Right lobe of liver (tissue), 6 donors: ENCODE measurements at regions not wholly inside any gene's neighbourhood (a gene's known extent, or its start where the extent isn't known, plus 50 kb on each side); places are given as distances from the start of the nearest gene placed in this dataset.

ENCODE experiments used
- ATAC-seq, 4 donors: fragments of 200-7000 bp; cut with Tn5 transposase; one replicate each; pipeline ENCODE4 v1.9.1; 2020; ENCODE audit warnings: mild to moderate bottlenecking in 4 of 4, moderate library complexity in 4 of 4
- DNase-seq, 3 donors: peaks; one replicate each; pipeline ENCODE4 v3.0.0-alpha.2; 2020
- H3K27ac ChIP-seq, 3 donors: fragments of 200-600 bp; one replicate each; pipeline ENCODE4 v1.8.0; 2022
- H3K27me3 ChIP-seq, 2 donors: fragments of 200-600 bp; one replicate each; pipeline ENCODE4 v1.8.0; 2022
- H3K36me3 ChIP-seq, 4 donors: fragments of 200-600 bp; sonication (generic) in 1 of 4; one replicate each; pipeline versions ENCODE4 v1.5.1 to v1.8.0; 2017 to 2022; ENCODE audit warnings: control low read depth in 1 of 4
- H3K4me1 ChIP-seq, 4 donors: fragments of 200-600 bp; sonication (generic) in 1 of 4; one replicate each; pipeline versions ENCODE4 v1.5.1 to v1.8.0; 2017 to 2022; ENCODE audit warnings: control low read depth in 1 of 4
- H3K4me3 ChIP-seq, 3 donors: fragments of 200-600 bp; one replicate each; pipeline ENCODE4 v1.8.0; 2022
- H3K9me3 ChIP-seq, 4 donors: fragments of 200-600 bp; sonication (generic) in 1 of 4; one replicate each; pipeline versions ENCODE4 v1.5.1 to v1.8.0; 2017 to 2022; ENCODE audit warnings: control low read depth in 1 of 4
- CTCF ChIP-seq, 4 donors: fragments of 200-600 bp in 3 of 4; fragments of 450-650 bp in 1 of 4; IDR thresholded peaks; one replicate each; pipeline versions ENCODE4 v1.5.1 to v1.8.0; 2016 to 2022; ENCODE audit warnings: antibody characterized with exemption in 4 of 4, mild to moderate bottlenecking in 2 of 4
- POLR2A ChIP-seq: fragments of 450-650 bp; IDR thresholded peaks from one replicate; pipeline ENCODE4 v1.6.1; 2017; ENCODE audit warnings: antibody characterized with exemption, mild to moderate bottlenecking
- WGBS: methylation state at CpG from one replicate; pipeline ENCODE4 v1.1.6; 2018; ENCODE audit warnings: low coverage, low lambda C conversion rate; ENCODE audit not compliant: insufficient coverage; ENCODE audit errors: missing lambda C conversion rate; 5-methylcytosine and 5-hydroxymethylcytosine counted together
- intact Hi-C, 2 donors: fragments of 100-400 bp; cut with DNase I; formaldehyde crosslinking; loops; one replicate each; pipeline versions ENCODE4 v1.11.2 to v1.14.1; 2022
- donor health status: DM: no; HTN: yes; CAD: no.
- donor health status: DM: no; HTN: no; CAD: no.
- donor health status: DM: no; HTN: no; CAD: no.
- donor health status: DM: no; HTN: yes; CAD: no.
- donor health status: DM: no; HTN: yes; CAD: no.

DNA sequence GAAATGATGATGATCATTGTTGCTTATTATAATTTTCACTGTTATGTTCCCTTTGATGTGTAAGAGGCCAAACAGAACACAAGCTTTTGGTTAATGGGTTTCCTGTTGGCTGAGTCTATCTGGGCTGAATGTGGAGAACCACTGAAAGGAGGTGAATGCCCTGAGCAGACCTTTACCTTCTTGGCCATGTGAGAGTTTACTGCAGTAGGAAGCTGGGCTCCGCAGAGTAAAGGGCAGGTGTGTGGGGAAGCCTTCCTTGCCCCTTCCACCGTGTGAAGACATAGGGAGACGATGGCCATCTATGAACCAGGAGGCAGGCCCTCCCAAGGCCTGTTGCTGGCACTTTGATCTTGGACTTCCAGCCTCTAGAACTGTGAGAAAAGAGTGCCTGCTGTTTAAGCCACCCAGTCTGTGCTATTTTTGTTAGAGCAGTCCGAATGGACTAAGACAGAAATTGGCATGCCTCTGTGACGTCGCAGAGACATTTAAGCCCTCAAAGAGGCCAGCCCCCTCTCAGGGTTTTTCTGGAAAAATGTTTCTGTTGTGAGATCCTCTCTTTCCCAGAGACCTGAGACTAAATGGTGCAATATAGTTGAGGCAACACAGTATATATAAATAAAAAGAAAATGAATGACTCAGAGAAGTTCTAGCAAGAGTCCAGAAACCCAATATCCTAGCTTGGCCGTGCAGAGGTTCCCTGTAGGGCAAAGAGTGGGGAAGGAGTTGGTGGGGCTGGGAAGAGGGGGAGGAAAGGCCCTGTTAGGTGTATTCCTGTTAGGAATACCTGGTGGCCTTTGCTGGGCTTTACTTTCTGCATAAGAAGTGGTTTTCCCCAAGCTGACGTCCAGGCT lies 121.9 kb upstream of the LGALSL start:
- H3K27ac ChIP-seq, result no peak overlapping the region
- DNase-seq, result no peak
- intact Hi-C loops, result loop anchor here (5.0 kb wide), 1 partner anchor 155 kb away; no protein-coding TSS in a partner anchor
- ATAC-seq, result peak; percentile 28 to 46 (median 42)
- no peaks in the 10 kb centered on the region for H3K27me3 ChIP-seq
- WGBS, result 67% methylated on average over 7 of the region's 8 CpGs
- no peak overlapping the region for H3K4me3 ChIP-seq
- no peaks in the 10 kb centered on the region for H3K9me3 ChIP-seq
- TF ChIP-seq POLR2A (no peak), CTCF (IDR thresholded peaks at IDR 0.05) (no peak)
- H3K36me3 ChIP-seq, result no peaks in the 10 kb centered on the region
- H3K4me1 ChIP-seq, result no peaks in the 10 kb centered on the region

DNA sequence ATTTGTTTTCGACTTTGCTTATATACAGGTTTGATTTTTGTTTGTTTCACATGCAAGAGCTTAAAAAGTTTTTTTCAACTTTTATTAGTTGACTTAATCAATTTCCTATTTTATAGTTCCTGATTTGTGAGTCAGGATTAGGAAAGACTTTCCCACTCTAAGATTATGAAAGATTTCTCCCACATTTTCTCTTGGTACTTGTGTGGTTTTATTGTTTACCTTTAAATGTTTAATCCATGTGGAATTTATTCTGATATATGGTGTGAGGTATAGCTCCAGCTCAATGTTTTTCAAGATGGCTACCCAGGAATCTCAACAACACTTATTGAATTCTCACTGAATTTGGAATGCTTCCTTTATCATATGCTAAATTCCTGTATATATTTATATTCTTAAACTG lies 117.8 kb upstream of the LGALSL start:
- Histone ChIP-seq H3K27ac (no peak overlapping the region), H3K9me3 (no peaks in the 10 kb centered on the region), H3K27me3 (no peaks in the 10 kb centered on the region), H3K36me3 (no peaks in the 10 kb centered on the region), H3K4me3 (no peak overlapping the region), H3K4me1 (no peaks in the 10 kb centered on the region)
- DNase-seq (no peak), ATAC-seq (no peak)
- WGBS, result 83% methylated on average over 1 of the region's 1 CpG
- intact Hi-C loops, result no loop called here
- no peak for TF ChIP-seq POLR2A

GRCh38 chr2:64337314-64337713 lies 116.6 kb upstream of the LGALSL start:
- no peak overlapping the region for H3K4me3 ChIP-seq
- TF ChIP-seq CTCF (IDR thresholded peaks at IDR 0.05) (no peak), POLR2A (no peak)
- intact Hi-C loops, result no loop called here
- H3K36me3 ChIP-seq, result no peaks in the 10 kb centered on the region
- no peak for ATAC-seq
- no peak for DNase-seq
- no peaks in the 10 kb centered on the region for H3K4me1 ChIP-seq
- no peaks in the 10 kb centered on the region for H3K27me3 ChIP-seq
- 89% methylated on average over 3 of the region's 3 CpGs for WGBS
- H3K27ac ChIP-seq, result no peak overlapping the region
- no peaks in the 10 kb centered on the region for H3K9me3 ChIP-seq

GRCh38 chr2:64338108-64338507 lies 115.9 kb upstream of the LGALSL start:
- Histone ChIP-seq H3K4me1 (no peaks in the 10 kb centered on the region), H3K36me3 (no peaks in the 10 kb centered on the region), H3K4me3 (no peak overlapping the region), H3K9me3 (no peaks in the 10 kb centered on the region), H3K27me3 (no peaks in the 10 kb centered on the region), H3K27ac (no peak overlapping the region)
- TF ChIP-seq CTCF (IDR thresholded peaks at IDR 0.05) (no peak), POLR2A (no peak)
- intact Hi-C loops, result no loop called here
- ATAC-seq (no peak), DNase-seq (no peak)
- 78% methylated on average over 3 of the region's 4 CpGs for WGBS

GRCh38 chr2:64338910-64339500 lies 115.0 kb upstream of the LGALSL start:
- no CpG with 5 or more reads among the region's 5 CpGs for WGBS
- Histone ChIP-seq H3K36me3 (no peaks in the 10 kb centered on the region), H3K4me1 (no peaks in the 10 kb centered on the region), H3K9me3 (no peaks in the 10 kb centered on the region), H3K4me3 (no peak overlapping the region), H3K27me3 (no peaks in the 10 kb centered on the region), H3K27ac (no peak overlapping the region)
- ATAC-seq (no peak), DNase-seq (peak in 1 of 3 donors; percentile 8)
- TF ChIP-seq POLR2A (no peak), CTCF (IDR thresholded peaks at IDR 0.05) (no peak)
- intact Hi-C loops, result no loop called here
